Ramos (cell line): ENCODE measurements at regions not wholly inside any gene's neighbourhood (a gene's known extent, or its start where the extent isn't known, plus 50 kb on each side); places are given as distances from the start of the nearest gene placed in this dataset.
"Not testable (repeated sequence)": the region's sequence is repeated elsewhere in the genome, so short reads cannot be mapped to it uniquely, and the experiment has no call there.

Source experiments
- in situ Hi-C: fragments of 300-500 bp; cut with MboI; formaldehyde crosslinking; loops from one replicate; pipeline ENCODE4 v1.14.3; 2022; ENCODE audit warnings: low sequenced_read_pairs; ENCODE audit not compliant: unreplicated experiment

DNA sequence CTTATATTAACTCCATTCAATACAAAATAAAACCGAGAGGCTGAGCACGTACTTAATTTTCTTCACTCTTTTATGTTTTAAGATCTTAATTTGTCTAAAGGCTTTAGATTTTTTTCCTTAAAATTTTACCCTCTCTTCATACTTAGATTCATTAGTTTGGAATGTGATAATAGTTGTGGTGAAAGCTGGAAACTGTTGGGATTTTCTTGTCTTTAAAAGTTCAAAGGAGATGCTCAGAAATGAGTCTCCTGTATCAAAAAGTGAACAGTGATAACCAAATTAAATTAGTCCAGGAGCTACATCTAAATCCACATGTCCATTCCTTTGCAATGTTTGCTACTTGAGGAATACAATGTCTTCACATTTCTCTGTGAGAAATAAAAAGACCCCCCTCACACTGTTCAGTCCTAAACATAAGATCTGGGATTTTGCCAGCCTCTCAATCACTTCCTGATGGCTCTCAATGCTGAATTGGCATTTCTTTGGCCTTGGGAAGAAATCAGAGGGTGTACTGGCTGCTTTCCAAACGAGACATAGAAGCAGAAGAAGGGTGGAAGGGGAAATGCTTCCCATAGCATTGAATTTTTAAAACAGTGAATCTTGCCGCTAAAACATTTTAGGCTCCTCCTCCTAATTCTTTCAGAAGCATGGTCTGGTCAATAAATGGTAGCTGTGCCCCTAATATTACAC, 245.0 kb downstream of the SHOX2 start:
- in situ Hi-C loops: loop anchor here (10.0 to 25.0 kb wide), 2 partner anchors 444 to 676 kb away; no protein-coding TSS in a partner anchor

- in situ Hi-C loops: loop anchor here (25.0 kb wide), 1 partner anchor 678 kb away; no protein-coding TSS in a partner anchor
Observed at GRCh38 chr3:157859541-157859940, 246.7 kb downstream of the SHOX2 start.

- in situ Hi-C loops: loop anchor here (25.0 kb wide), 1 partner anchor 678 kb away; no protein-coding TSS in a partner anchor
Observed at GRCh38 chr3:157858821-157859220, 247.4 kb downstream of the SHOX2 start.

DNA sequence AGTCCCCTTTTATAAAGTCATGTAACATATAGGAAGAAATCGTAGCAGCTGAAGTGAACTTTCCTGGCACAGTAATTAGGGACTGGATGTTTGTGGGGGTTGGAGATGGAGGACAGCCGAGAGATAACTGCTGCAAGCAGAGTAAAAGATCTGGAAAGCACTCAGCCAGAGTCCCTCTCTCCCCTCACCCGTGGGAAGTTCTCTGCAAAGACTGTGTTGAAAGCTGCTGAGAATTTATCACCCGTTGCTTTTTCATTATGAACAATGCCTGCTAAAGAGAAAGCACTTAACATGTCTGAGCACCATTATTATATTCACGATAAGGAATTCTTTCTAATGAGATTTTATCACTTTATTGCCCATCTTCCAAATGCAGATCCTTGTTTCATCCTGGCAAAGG, 248.8 kb downstream of the SHOX2 start:
- in situ Hi-C loops: loop anchor here (25.0 kb wide), 1 partner anchor 680 kb away; no protein-coding TSS in a partner anchor

DNA sequence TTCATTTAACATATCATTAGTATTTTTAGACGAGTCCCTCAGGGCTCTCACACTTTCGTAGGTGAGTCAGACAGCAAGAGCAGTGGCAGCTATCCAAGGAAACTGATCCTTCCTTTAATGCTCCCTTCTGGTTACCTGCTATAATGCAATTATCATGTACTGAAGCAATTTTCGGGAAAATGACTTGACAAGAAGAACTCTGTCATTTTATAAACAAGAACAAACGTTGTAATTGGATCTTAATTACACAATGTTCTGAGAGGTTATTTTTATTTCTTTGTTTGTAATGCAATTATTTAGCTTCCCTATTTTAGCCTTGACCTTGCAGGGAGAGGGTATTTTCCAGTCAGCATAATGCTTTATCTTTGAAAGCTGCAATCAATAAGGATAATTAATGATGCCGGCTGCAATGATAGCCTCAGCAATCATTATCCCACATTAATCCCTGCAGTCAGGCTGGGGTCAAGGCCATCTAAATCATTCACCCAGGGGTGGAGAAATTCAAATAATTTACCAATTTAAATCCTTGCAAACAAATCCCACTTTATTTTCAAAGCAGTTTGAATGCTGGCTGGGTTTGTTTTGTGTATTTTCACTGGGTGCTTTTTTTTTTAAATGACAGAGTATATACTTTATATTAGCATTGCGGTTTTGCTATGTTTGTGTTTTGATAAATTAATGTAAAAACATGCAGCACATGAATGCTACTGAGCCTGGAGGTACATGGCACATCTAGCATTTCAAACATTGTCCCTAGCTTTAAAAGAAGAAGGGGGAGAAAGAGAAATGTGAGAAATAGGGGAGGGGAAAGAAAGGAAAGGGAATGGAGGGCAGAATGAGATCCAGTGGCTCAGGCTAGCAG, 249.9 kb downstream of the SHOX2 start:
- in situ Hi-C loops: loop anchor here (25.0 kb wide), 1 partner anchor 681 kb away; no protein-coding TSS in a partner anchor

DNA sequence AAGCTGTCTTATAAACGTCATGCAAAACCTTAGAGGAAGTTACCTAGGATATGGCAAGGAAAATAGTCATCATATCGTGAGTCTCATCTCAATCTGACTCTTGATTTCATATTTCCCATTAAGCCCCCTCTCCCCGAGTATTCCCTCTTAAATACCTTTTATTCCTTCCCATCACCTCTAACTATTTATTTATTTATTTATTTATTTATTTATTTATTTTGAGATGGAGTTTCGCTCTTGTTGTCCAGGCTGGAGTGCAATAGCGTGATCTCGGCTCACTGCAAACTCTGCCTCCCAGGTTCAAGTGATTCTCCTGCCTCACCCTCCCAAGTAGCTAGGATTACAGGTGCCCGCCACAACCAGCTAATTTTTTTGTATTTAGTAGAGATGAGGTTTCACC, 260.4 kb downstream of the SHOX2 start:
- in situ Hi-C loops: not testable (repeated sequence)

DNA sequence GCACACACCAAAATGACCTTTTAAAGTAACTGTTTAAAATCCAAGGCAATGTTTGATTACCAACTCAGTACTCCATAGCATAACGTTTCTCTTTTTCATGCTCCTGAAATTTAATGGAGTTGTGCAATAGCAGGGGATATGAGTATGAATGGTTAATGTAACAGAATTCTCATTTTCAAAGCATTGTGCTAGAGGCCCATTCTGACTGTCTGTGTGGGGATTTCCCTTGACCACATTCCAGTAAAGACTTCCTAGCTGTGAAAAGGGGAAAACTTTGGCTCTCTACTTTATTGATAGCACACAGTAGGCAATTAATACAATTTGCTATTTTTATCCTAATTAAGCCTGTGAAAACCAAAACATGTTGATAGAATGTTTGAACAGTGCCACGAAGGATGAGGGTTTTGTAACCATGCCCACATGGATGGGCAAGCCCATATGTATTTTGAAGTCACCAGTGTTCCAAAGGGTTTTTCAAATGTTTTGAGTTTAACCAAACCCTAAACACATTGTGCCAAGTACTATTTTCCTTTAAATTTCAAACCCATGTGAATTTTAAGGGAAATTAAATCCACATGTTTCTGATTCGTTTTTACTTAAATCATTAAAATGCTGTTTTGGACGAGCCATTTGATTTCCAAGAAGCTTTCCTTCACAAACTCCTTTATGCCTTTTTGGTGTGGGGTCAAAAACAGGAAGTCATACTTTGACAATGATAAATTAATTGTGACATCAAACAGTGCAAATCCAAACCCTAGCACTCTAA, 261.2 kb downstream of the SHOX2 start:
- in situ Hi-C loops: no loop called here

- in situ Hi-C loops: no loop called here
Observed at GRCh38 chr3:157844216-157844615, 262.0 kb downstream of the SHOX2 start.

GRCh38 chr3:157841029-157841428, 265.2 kb downstream of the SHOX2 start:
- in situ Hi-C loops: no loop called here

DNA sequence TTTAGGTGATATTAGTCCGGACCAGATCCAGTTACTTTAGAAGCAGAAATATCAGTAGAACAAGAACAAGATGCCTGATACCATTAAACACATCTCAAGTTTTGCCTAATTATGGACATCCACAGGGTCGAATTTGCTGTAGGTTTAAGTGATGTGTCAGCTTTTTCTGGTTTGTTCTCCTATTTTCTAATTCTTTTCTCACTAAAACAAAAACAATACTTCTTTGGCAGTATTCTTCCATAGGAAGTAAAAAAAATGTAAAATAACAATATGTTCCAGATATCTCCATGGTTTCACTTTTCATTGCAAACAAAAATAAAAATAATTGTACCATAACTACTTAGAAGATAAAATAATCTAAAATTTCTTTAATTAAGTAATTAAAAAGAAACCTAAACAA, 265.7 kb downstream of the SHOX2 start:
- in situ Hi-C loops: no loop called here

- in situ Hi-C loops: no loop called here
Observed at GRCh38 chr3:157838457-157838856, 267.8 kb downstream of the SHOX2 start.

GRCh38 chr3:157837336-157837735, 268.9 kb downstream of the SHOX2 start:
- in situ Hi-C loops: no loop called here

DNA sequence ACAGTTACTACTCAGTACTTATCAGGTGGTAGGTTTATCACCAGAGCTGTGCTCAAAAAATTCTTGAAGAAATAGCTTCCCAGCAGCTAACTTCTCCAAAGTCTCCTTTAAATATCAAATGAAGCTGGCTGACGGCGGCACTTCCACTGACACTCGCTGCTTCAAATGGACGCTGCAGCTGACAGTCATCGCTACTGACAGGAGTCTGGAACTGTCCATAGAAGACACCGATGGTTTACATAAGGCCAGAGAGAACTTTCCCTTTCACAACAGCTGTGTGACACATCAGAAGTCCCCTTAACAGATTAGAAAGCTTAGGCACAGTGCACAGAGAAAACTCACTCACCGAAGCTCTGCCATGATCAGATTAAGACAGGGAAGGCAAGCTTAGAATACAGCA, 270.2 kb downstream of the SHOX2 start:
- in situ Hi-C loops: no loop called here

GRCh38 chr3:157832588-157832987, 273.6 kb downstream of the SHOX2 start:
- in situ Hi-C loops: no loop called here

DNA sequence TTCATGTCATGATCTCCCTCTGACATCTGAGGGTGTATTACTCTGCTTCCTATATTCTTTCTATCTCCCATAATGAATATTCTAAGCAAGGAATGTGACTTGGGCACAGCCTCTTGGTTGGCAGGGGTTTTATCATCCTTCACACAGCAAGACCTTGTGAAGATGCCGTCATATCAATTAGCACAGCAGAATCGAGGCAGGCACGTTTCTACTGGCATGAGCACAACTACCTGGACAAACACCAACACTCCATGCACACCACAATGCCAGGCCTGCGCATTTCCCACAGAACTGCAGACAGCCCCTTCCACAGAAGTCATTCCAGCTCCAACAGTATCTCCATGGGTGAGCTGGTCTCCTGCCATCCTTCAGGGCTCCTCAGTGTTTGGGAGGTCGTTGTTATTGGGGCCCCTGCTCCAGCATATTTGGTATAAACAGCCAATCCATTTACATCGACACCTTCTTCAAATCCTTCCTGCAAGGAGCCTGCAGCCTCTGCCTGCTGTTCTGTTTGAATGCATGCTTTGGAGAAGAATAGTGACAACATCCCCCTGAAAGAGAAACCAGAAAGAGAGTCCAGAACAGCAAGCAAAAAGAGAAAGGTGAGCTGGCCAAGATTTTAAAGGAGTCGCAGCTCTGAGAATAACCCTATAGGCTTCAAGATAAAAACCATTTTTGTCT, 275.5 kb downstream of the SHOX2 start:
- in situ Hi-C loops: no loop called here

DNA sequence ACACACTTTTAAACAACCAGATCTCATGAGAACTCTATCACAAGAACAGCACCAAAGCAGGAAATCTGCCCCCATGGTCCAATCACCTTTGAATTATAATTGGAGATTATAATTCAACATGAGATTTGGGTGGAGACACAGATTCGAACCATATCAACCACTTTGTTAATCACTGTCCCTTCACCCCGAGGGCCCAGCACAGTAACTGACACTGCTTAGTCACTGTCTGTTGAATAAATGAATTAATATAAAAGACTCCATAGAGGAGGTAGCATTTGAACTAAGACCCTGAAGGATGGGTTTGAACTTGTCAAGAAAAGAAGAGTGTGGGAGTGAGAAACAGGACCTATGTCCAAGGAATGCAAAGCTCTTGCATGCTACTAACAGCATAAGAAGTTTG, 276.4 kb downstream of the SHOX2 start:
- in situ Hi-C loops: no loop called here

DNA sequence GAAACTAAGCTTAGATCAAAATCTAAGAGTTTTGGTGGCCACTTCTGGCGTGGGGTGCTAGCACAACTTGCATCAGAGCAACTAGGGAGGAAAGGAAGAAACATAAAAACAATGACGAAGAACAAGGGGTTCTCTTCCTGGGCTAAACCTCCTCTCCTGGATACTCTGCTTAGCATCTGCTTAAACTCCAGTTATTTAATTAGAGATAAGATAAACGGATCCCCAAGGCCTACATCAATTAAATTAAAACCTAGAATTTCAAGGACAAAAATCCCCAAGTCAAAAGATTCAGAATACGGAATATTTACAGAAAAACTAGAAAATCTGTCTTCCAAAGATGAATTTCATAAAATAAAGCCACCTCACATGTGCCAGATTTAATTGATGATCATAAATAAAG, 281.9 kb downstream of the SHOX2 start:
- in situ Hi-C loops: no loop called here

GRCh38 chr3:157823050-157823449, 283.2 kb downstream of the SHOX2 start:
- in situ Hi-C loops: no loop called here

DNA sequence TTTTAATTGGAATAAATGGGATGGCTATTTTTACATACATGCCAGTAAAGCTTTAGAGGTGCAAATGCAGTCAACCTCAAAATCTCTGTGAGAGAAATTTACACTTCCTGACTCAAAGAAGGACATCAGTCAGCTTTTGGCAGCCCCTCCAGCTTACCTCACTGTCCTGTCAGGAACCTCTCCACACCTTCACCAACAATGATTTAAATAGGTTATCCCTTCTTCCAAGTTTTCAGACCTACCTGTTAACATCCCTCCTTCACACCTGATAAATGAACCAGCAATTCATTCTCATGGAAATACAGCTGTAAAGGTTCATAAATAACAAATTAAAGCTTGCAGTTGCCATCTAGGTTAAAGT, 286.1 kb downstream of the SHOX2 start:
- in situ Hi-C loops: no loop called here
